H9 (cell line): ENCODE measurements at regions not wholly inside any gene's neighbourhood (a gene's known extent, or its start where the extent isn't known, plus 50 kb on each side); places are given as distances from the start of the nearest gene placed in this dataset.

Experiments used
- DNase-seq: peaks from one replicate; pipeline ENCODE4 v3.0.0-alpha.2; 2017
- H2AFZ ChIP-seq: one replicate; pipeline ENCODE4 v1.6.1; 2013; ENCODE audit warnings: mild to moderate bottlenecking, low read length, control low read depth, moderate library complexity
- H2AK5ac ChIP-seq: 2 replicates; pipeline ENCODE4 v1.6.1; 2013; ENCODE audit warnings: low read length, control low read depth, mixed read lengths; ENCODE audit not compliant: insufficient read length
- H2BK120ac ChIP-seq: one replicate; pipeline ENCODE4 v1.6.1; 2013; ENCODE audit warnings: low read depth, mild to moderate bottlenecking, low read length, control low read depth, inconsistent platforms; ENCODE audit not compliant: poor library complexity, severe bottlenecking
- H2BK12ac ChIP-seq: 2 replicates; pipeline ENCODE4 v1.6.1; 2013; ENCODE audit warnings: low read length, control low read depth, mixed read lengths, low read depth; ENCODE audit not compliant: insufficient read length
- H2BK15ac ChIP-seq: 2 replicates; pipeline ENCODE4 v1.6.1; 2013; ENCODE audit warnings: low read depth, low read length, control low read depth
- H2BK20ac ChIP-seq: one replicate; pipeline ENCODE4 v1.6.1; 2013; ENCODE audit warnings: low read depth, mild to moderate bottlenecking, low read length, control low read depth, inconsistent platforms; ENCODE audit not compliant: poor library complexity, severe bottlenecking
- H2BK5ac ChIP-seq: 2 replicates; pipeline ENCODE4 v1.6.1; 2013; ENCODE audit warnings: low read length, control low read depth, mixed read lengths; ENCODE audit not compliant: insufficient read length
- H3K14ac ChIP-seq: 2 replicates; pipeline ENCODE4 v1.6.1; 2013; ENCODE audit warnings: low read length, control low read depth; ENCODE audit not compliant: insufficient read depth
- H3K18ac ChIP-seq: 2 replicates; pipeline ENCODE4 v1.6.1; 2013; ENCODE audit warnings: low read depth, mild to moderate bottlenecking, mixed read lengths, low read length, control low read depth; ENCODE audit not compliant: insufficient read length
- H3K23ac ChIP-seq: 2 replicates; pipeline ENCODE4 v1.6.1; 2013; ENCODE audit warnings: low read length, control low read depth, mixed read lengths, low read depth; ENCODE audit not compliant: insufficient read length
- H3K23me2 ChIP-seq: 2 replicates; pipeline ENCODE4 v1.6.1; 2013; ENCODE audit warnings: low read depth, mild to moderate bottlenecking, mixed read lengths, low read length, control low read depth; ENCODE audit not compliant: insufficient read length, poor library complexity, severe bottlenecking
- H3K27ac ChIP-seq: 2 replicates; pipeline ENCODE4 v1.5.1; 2013; ENCODE audit warnings: low read length, control low read depth, mixed read lengths, low read depth; ENCODE audit not compliant: insufficient read length
- H3K27me3 ChIP-seq: 2 replicates; pipeline ENCODE4 v1.6.1; 2013; ENCODE audit warnings: low read length, control low read depth, inconsistent platforms; ENCODE audit not compliant: insufficient read depth
- H3K4ac ChIP-seq: 2 replicates; pipeline ENCODE4 v1.6.1; 2013; ENCODE audit warnings: low read depth, mild to moderate bottlenecking, control low read depth, inconsistent platforms, low read length, moderate library complexity
- H3K4me1 ChIP-seq: 2 replicates; pipeline ENCODE4 v1.6.1; 2013; ENCODE audit warnings: low read length, control low read depth, inconsistent platforms; ENCODE audit not compliant: insufficient read depth
- H3K4me2 ChIP-seq: 2 replicates; pipeline ENCODE4 v1.6.1; 2013; ENCODE audit warnings: low read length, control low read depth, mixed read lengths; ENCODE audit not compliant: insufficient read length, insufficient read depth
- H3K56ac ChIP-seq: 2 replicates; pipeline ENCODE4 v1.6.1; 2013; ENCODE audit warnings: low read depth, mild to moderate bottlenecking, mixed read lengths, low read length, control low read depth; ENCODE audit not compliant: insufficient read length
- H3K79me1 ChIP-seq: 2 replicates; pipeline ENCODE4 v1.6.1; 2013; ENCODE audit warnings: low read depth, mild to moderate bottlenecking, moderate library complexity, low read length, control low read depth, inconsistent platforms; ENCODE audit not compliant: insufficient read depth, poor library complexity, severe bottlenecking
- H3K79me2 ChIP-seq: 2 replicates; pipeline ENCODE4 v1.6.1; 2013; ENCODE audit warnings: low read length, control low read depth, inconsistent platforms; ENCODE audit not compliant: insufficient read depth
- H3K9ac ChIP-seq: 2 replicates; pipeline ENCODE4 v1.6.1; 2013; ENCODE audit warnings: low read length, control low read depth, mixed read lengths; ENCODE audit not compliant: insufficient read length; ENCODE audit errors: extremely low read depth
- H3K9me3 ChIP-seq: one replicate; pipeline ENCODE4 v1.6.1; 2013; ENCODE audit warnings: low read depth, low read length, inconsistent platforms; ENCODE audit not compliant: control insufficient read depth
- H3T11ph ChIP-seq: one replicate; pipeline ENCODE4 v1.6.1; 2013; ENCODE audit warnings: mild to moderate bottlenecking, low read length, control low read depth, inconsistent platforms
- H4K20me1 ChIP-seq: one replicate; pipeline ENCODE4 v1.6.1; 2013; ENCODE audit not compliant: control insufficient read depth, insufficient read length, insufficient read depth
- H4K5ac ChIP-seq: 2 replicates; pipeline ENCODE4 v1.6.1; 2013; ENCODE audit warnings: low read depth, mild to moderate bottlenecking, mixed read lengths, low read length, control low read depth; ENCODE audit not compliant: insufficient read length
- H4K8ac ChIP-seq: replicated peaks from 2 replicates; pipeline ENCODE4 v1.6.1; 2013; ENCODE audit warnings: low read length, control low read depth, mixed read lengths, low read depth; ENCODE audit not compliant: insufficient read length
- H4K91ac ChIP-seq: 2 replicates; pipeline ENCODE4 v1.6.1; 2013; ENCODE audit warnings: low read depth, mild to moderate bottlenecking, moderate library complexity, mixed read lengths, low read length, control low read depth; ENCODE audit not compliant: insufficient read length
- H3K27ac Mint-ChIP-seq, 3 experiments: 2 replicates in 2 of 3; 3 replicates in 1 of 3; pipeline ENCODE4 v1.8.0; 2020 to 2021; ENCODE audit warnings: mixed read lengths in 3 of 3, mild to moderate bottlenecking in 1 of 3, moderate library complexity in 1 of 3
- H3K27me3 Mint-ChIP-seq: 2 replicates; pipeline ENCODE4 v1.8.0; 2021; ENCODE audit warnings: low read depth, mild to moderate bottlenecking, moderate library complexity, mixed read lengths
- H3K36me3 Mint-ChIP-seq, 3 experiments: 2 replicates in 2 of 3; 3 replicates in 1 of 3; pipeline ENCODE4 v1.8.0; 2020 to 2021; ENCODE audit warnings: low read depth in 3 of 3, mixed read lengths in 3 of 3; ENCODE audit not compliant: insufficient read depth in 1 of 3
- H3K4me1 Mint-ChIP-seq, 2 experiments: 2 replicates each; pipeline ENCODE4 v1.8.0; 2020; ENCODE audit warnings: mixed read lengths in 2 of 2
- H3K4me3 Mint-ChIP-seq, 2 experiments: 2 replicates in 1 of 2; 3 replicates in 1 of 2; pipeline ENCODE4 v1.8.0; 2020 to 2021; ENCODE audit warnings: mild to moderate bottlenecking in 2 of 2, mixed read lengths in 2 of 2, moderate library complexity in 1 of 2
- H3K9me3 Mint-ChIP-seq, 2 experiments: 2 replicates in 1 of 2; 3 replicates in 1 of 2; pipeline ENCODE4 v1.8.0; 2020; ENCODE audit warnings: mild to moderate bottlenecking in 2 of 2, mixed read lengths in 2 of 2, moderate library complexity in 1 of 2
- CTCF ChIP-seq: fragments of 200-600 bp; sonication (generic); conservative IDR thresholded peaks from 3 replicates; pipeline ENCODE4 v1.8.0; 2021; ENCODE audit warnings: antibody characterized with exemption, mild to moderate bottlenecking
- WGBS: extraction: QIAGEN DNeasy Blood & Tissue Kit; methylation state at CpG from one replicate; pipeline ENCODE4 v1.1.7; 2013; ENCODE audit warnings: missing lambda C conversion rate, low lambda C conversion rate, mixed read lengths; ENCODE audit not compliant: insufficient read length; ENCODE audit errors: extremely low coverage; 5-methylcytosine and 5-hydroxymethylcytosine counted together

- H3K27ac Mint-ChIP-seq = no peak overlapping the region
- Histone ChIP-seq H3K14ac (no peak overlapping the region), H3K27me3 (no peaks in the 10 kb centered on the region), H2AK5ac (no peak overlapping the region), H4K91ac (no peak overlapping the region), H3K23me2 (no peaks in the 10 kb centered on the region), H3K9ac (no peak overlapping the region), H3K79me1 (no peaks in the 10 kb centered on the region), H2BK5ac (no peak overlapping the region), H4K20me1 (no peaks in the 10 kb centered on the region), H4K8ac (no peak overlapping the region), H3K79me2 (no peaks in the 10 kb centered on the region), H3K4ac (no peak overlapping the region), H3T11ph (no peak overlapping the region), H3K4me2 (no peak overlapping the region), H3K23ac (no peak overlapping the region), H3K27ac (no peak overlapping the region), H3K56ac (no peak overlapping the region), H3K18ac (no peak overlapping the region), H2BK120ac (no peak overlapping the region), H4K5ac (no peak overlapping the region), H2BK20ac (no peak overlapping the region), H2BK12ac (no peak overlapping the region), H3K9me3 (no peaks in the 10 kb centered on the region), H3K4me1 (no peaks in the 10 kb centered on the region), H2AFZ (no peak overlapping the region), H2BK15ac (no peak overlapping the region)
- H3K4me1 Mint-ChIP-seq = no peaks in the 10 kb centered on the region
- H3K9me3 Mint-ChIP-seq = no peaks in the 10 kb centered on the region
- no peak overlapping the region for H3K4me3 Mint-ChIP-seq
- WGBS = no CpG with 5 or more reads among the region's 3 CpGs
- H3K36me3 Mint-ChIP-seq = no peaks in the 10 kb centered on the region
- DNase-seq = no peak
- TF ChIP-seq CTCF = no peak
- no peaks in the 10 kb centered on the region for H3K27me3 Mint-ChIP-seq
Observed at GRCh38 chr12:19764408-19764807, 325.1 kb downstream of the AEBP2 start.
